Fibroblast of skin of left quadriceps (primary cell): ENCODE measurements at regions not wholly inside any gene's neighbourhood (a gene's known extent, or its start where the extent isn't known, plus 50 kb on each side); places are given as distances from the start of the nearest gene placed in this dataset.

Experiments
- DNase-seq, 2 experiments: peaks; one replicate each; pipeline ENCODE4 v3.0.0-alpha.2; 2013; ENCODE audit warnings: low read depth in 2 of 2

- no peak for DNase-seq
Measured at GRCh38 chr2:129058981-129059380, 740.3 kb upstream of the HS6ST1 start.

- no peak for DNase-seq
Measured at GRCh38 chr2:129059476-129059875, 740.8 kb upstream of the HS6ST1 start.

GRCh38 chr2:129061069-129061768 is 742.6 kb upstream of the HS6ST1 start:
- peak; percentile 62 for DNase-seq

GRCh38 chr2:129061769-129062121 is 743.1 kb upstream of the HS6ST1 start:
- no peak for DNase-seq

DNA sequence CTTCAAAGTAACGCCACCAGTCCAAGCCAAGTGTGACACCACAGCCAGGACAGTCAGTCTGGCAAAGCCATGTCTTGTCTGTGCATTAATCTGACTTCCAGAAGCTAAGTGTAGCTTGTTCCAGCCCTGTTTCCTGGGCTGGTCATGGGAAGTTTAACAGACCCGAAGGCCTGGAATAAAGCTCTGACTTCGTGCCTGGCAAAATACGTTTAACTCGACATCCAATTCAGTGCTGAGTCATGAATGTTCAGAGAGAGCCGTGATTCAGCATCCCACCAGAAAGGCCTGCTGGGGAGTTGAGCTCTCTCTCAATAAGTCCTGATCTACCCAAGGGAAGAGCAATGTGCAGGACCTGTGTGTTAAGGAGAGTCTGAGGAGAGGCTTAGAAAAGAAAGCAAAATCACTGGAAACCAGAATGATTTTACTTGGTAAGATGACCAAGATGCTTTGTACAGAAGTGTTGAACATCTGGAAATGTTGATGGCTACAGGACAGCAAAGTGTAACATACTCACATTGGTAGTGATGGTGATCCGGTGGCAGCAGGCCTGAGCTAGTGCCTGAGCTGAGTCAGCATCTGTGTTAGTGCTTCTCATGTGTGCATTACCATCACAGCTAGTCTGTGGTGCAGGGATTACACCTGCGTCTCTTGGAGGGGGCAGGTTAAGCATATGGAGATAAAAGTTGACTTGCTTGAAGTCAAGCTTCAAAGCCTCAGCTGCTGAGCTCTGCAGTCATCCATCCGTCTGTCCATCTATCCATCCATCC is 743.7 kb upstream of the HS6ST1 start:
- no peak for DNase-seq

GRCh38 chr2:129067070-129067469 is 748.4 kb upstream of the HS6ST1 start:
- DNase-seq = no peak

GRCh38 chr2:129067953-129068352 is 749.3 kb upstream of the HS6ST1 start:
- DNase-seq = no peak

DNA sequence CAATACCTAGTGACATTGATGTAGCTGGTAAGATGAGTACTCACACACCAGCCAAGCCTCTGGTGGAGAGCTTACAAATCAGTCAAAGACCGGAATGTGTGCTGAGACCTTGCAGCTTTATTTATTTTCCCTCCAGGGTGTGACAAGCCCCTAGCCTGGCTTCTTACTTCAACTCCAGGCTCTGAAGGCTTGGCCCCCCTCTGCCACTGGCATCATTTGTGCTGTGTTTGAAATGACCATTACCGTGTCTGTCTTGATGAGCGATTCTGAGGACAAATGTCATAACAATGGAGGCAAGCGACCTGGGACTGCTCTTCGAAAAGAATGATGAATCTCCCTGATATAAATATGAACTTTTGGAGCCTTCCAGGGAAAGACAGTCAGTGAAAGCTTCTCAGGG is 749.9 kb upstream of the HS6ST1 start:
- no peak for DNase-seq

DNA sequence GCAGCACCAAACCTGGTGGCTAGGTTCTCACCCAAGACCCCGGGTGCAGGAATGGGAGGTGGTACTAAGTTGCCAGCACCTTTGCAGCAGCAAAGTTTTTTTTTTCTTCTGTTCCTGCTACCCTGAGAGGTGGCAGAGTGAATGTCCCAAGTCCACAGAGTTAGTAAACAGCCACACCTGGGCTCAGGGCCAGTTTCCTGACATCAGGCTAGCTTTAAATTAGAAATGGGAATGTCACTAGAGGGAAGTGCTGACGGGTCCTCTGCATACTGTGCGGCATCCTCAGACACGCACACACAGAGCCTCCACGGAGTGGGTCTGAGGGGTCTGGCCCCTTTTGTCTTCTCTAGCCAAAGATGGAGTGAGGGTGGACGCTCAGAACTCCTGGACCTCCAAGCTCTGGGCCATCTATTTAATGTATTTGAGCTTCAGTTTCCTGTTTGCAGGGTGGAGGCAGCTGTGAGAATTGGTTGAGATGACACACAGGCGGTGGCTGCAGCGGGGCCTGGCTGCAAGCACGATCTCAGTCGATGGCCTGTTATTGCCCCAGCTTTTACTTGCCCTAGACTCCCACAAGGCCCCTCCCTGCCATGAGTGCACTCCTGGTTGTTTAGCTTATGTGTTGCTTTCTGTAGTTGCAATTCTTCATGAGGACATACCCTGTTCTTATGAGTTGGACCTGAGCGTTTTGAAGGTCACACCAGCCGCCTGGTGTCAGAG is 751.4 kb upstream of the HS6ST1 start:
- no peak for DNase-seq

DNA sequence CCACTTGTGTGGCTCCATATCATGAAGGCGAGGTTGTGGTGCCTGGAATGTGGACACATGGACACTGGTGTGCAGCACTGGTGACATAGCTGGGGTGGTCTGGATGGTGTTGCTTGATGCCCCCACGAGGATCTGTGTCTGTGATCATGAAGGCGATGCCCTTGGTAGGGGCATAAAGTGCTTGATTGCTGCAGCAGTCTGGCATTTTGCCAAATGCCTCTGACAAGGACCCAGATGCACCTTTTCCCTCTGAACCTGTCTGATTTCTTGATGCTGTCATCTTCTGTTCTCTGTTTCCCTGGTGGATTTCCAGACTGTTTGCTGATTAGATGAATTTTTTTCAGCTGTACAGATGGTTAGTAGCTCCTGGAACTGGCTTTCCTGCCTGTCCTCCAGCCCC is 752.0 kb upstream of the HS6ST1 start:
- DNase-seq = no peak

DNA sequence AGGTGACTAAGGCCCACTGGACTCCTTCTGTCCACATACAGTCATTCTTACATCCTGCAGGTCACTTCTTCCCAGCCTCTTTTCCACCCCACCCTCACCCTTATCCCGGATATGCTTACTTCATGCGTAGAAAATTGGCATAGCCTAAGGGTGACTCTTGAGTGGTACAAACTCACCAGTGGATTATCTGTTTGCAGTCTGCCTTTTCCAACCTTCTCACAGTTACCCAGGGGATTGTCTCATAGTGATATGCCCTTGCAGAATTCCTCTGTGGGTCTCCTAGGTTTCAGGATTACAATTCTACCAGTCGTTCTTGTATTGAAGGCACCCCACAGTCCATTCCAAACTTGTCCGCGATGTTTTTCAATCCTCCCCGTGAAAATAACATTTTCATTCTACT is 752.9 kb upstream of the HS6ST1 start:
- no peak for DNase-seq

DNA sequence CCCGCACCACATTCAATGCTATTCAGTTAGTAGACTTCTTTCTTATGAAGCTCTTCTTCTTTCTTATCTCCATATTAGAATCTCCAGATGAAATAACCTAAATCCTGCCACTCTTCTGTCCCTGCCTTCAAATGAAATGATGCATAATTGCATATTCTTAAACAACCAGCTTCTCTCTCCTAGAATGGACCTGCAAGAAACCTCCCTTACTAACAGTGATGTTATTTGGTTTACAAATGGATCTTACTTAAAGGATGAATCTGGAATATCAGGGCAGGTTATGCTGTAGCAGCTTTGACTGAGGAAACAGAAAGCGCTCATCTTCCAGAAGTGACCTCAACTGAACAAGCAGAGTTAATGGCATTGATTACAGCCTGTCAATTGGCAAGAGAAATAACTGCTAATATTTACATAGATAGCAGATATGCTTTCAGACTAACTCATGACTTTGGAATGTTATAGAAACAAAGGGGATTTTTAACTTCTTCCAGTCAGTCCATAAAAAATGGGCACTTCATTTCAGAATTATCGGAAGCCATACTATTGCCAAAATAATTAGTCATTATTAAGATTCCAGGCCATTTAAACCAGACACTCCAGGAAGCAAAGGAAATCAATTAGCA is 755.7 kb upstream of the HS6ST1 start:
- DNase-seq = no peak

- no peak for DNase-seq
Measured at GRCh38 chr2:129078548-129078947, 759.9 kb upstream of the HS6ST1 start.

- DNase-seq = no peak
Measured at GRCh38 chr2:129080715-129081476, 762.2 kb upstream of the HS6ST1 start.

DNA sequence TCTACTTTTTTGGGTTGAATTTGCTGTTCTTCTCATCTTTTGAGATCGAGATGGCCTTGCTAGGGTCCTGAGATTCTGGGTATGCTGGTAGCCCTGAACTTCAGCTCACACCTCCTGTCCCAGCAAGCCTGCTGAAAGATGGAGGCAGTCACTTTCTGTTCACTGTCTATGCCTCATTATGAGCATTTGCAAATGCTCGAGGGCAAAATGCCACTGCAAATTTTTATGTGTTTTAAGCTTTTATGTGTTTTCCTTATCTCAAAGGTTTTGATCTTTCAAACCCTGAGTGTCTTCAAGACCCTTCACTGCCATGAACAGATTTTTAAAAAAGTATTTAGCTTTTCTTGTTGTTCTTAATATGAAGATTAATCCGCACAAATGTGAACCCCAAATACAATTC is 766.7 kb upstream of the HS6ST1 start:
- DNase-seq = no peak

DNA sequence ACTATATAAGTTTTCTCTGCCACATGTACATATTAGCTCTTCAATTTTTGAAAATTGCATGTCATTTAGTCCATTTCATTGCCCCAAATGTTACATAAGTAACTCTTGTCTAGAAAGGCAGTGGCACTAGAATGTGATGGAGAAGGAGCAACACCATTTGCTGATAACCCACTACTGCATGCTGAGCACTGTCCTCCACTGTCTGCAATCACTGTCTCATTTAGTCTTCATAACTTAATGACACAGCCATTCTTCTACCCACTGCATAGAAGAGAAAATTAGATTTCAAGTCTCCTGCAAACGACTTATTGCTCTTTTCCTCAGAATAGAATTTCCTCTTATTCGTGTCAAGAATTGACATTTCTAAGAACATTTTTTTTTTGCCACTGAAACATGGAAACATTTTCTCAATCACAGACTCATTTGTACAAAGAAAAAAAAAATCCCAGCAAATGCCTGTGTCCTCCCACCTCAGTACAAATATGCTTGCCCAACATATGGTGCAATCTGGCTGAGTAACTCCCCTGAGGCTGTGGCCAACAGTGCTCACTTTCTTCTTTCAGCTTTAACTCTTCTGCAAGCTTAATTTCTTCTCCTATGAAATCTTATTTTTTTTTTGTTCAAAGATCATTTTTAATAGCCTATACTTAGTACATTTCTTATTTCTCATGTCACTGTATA is 768.6 kb upstream of the HS6ST1 start:
- peak; percentile 2 to 6 for DNase-seq

DNA sequence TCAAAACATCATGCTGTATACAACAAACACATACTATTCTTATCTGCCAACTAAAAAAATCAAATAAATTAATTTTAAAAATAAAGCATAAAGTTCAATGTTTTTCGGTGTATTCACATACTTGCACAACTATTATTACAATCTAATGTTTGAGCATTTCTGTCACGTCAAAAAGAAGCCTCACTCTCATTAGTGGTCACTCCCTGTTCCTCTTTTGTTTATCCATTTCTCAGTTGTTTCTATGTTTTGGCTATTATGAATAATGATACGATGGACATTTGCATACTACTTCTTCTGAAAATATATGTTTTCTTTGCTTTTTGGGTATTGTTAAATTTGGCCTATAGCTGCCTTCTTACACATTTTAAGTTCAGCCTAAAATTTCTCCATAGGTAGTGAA is 773.0 kb upstream of the HS6ST1 start:
- DNase-seq = no peak

- DNase-seq = no peak
Measured at GRCh38 chr2:129092956-129093355, 774.3 kb upstream of the HS6ST1 start.

- no peak for DNase-seq
Measured at GRCh38 chr2:129101186-129101585, 782.5 kb upstream of the HS6ST1 start.

DNA sequence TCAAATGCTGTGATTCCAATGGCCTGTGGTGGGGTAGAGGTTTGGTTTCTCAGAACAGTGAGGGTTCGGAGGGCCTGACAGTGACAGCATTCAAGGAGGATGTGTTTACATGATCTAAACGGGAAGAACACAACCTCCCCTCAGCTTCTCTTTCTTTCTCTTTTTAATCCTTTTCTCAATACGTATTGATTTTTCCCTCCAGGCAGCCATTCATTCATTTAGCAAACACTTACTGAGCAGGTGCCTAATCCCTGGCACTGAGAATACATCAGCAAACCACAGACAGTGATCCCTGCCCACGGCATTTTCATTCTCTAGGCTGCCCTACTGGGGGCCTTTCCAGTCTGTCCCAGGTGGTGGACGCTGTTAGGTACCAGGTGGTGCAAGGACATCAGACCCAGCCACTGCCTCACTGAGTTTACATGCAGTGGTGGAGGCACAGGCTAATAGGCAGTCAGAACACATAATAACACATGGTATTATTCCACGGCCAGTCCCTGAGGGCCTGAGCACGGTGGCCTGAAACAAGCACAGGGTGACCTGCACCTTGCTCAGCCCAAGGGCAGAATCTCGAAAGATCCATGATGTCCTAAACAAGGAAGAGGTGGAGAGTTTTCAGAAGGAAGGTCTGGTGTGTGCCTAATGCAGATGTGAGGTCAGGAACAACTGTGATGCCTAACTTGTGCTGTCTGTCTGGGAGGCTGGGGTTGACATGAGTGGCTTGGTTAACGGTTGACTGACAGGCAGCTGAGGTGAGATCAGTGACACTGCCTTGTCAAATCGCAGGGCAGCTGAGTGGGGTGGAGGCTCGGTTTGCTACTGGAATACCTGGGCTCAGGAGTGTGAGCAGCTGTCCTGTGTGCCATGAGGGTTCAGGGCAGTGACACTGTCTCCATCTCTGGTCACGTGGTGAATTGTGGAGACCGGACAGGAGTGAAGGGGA is 785.5 kb upstream of the HS6ST1 start:
- no peak for DNase-seq
